Vagina (tissue), 2 donors: ENCODE measurements at regions not wholly inside any gene's neighbourhood (a gene's known extent, or its start where the extent isn't known, plus 50 kb on each side); places are given as distances from the start of the nearest gene placed in this dataset.

Experiments
- POLR2A ChIP-seq, 2 donors: fragments of 450-650 bp; IDR thresholded peaks; one replicate each; pipeline ENCODE4 v1.6.1; 2017; ENCODE audit warnings: antibody characterized with exemption in 2 of 2, mild to moderate bottlenecking in 2 of 2, moderate library complexity in 2 of 2
- TF ChIP-seq, protein P1 (sequence below), 3 experiments: fragments of 450-650 bp in 2 of 3; fragments of 200-600 bp in 1 of 3; sonication (generic) in 1 of 3; IDR thresholded peaks; one replicate each; pipeline ENCODE4 v1.5.1; 2017 to 2019; ENCODE audit warnings: antibody characterized with exemption in 3 of 3, mild to moderate bottlenecking in 2 of 3, moderate library complexity in 2 of 3

GRCh38 chr2:128466376-128466775, 147.7 kb upstream of the HS6ST1 start:
- TF ChIP-seq, protein P1, sequence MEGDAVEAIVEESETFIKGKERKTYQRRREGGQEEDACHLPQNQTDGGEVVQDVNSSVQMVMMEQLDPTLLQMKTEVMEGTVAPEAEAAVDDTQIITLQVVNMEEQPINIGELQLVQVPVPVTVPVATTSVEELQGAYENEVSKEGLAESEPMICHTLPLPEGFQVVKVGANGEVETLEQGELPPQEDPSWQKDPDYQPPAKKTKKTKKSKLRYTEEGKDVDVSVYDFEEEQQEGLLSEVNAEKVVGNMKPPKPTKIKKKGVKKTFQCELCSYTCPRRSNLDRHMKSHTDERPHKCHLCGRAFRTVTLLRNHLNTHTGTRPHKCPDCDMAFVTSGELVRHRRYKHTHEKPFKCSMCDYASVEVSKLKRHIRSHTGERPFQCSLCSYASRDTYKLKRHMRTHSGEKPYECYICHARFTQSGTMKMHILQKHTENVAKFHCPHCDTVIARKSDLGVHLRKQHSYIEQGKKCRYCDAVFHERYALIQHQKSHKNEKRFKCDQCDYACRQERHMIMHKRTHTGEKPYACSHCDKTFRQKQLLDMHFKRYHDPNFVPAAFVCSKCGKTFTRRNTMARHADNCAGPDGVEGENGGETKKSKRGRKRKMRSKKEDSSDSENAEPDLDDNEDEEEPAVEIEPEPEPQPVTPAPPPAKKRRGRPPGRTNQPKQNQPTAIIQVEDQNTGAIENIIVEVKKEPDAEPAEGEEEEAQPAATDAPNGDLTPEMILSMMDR (IDR thresholded peaks at IDR 0.05): no peak
- no peak for TF ChIP-seq POLR2A (IDR thresholded peaks at IDR 0.05)
